ENCODE measurements at regions not wholly inside any gene's neighbourhood (a gene's known extent, or its start where the extent isn't known, plus 50 kb on each side); places are given as distances from the start of the nearest gene placed in this dataset.

- ChIA-PET POLR2A (no interaction called here), CTCF (interaction anchor here (2.7 kb wide), 1 partner anchor 12 kb away, joined by 8 read pairs; no protein-coding TSS in a partner anchor)
- DNase-seq (ENCODE audit: extremely low spot score): no peak
- no peak for TF ChIP-seq CTCF (IDR thresholded peaks at IDR 0.05; ENCODE audit: control extremely low read depth, extremely low read depth, low read depth, missing control alignments)
Measured at GRCh38 chr13:60922576-60923231, 492.9 kb downstream of the PCDH20 start.

- TF ChIP-seq CTCF (IDR thresholded peaks at IDR 0.05; ENCODE audit: control extremely low read depth, extremely low read depth, low read depth, missing control alignments): no peak
- POLR2A ChIA-PET: no interaction called here
- DNase-seq (ENCODE audit: extremely low spot score): no peak
- CTCF ChIA-PET: no interaction called here
Measured at GRCh38 chr13:60893801-60894200, 496.8 kb downstream of the TDRD3 start.

GRCh38 chr13:60887711-60888110, 490.7 kb downstream of the TDRD3 start:
- TF ChIP-seq CTCF (IDR thresholded peaks at IDR 0.05; ENCODE audit: control extremely low read depth, extremely low read depth, low read depth, missing control alignments): no peak
- CTCF ChIA-PET: interaction anchor here (1.2 kb wide), 1 partner anchor 11 kb away, joined by 3 read pairs; no protein-coding TSS in a partner anchor

GRCh38 chr13:60881507-60881906, 484.5 kb downstream of the TDRD3 start:
- no peak for TF ChIP-seq CTCF (IDR thresholded peaks at IDR 0.05; ENCODE audit: control extremely low read depth, extremely low read depth, low read depth, missing control alignments)
- no peak for DNase-seq (ENCODE audit: extremely low spot score)
- ChIA-PET POLR2A (no interaction called here), CTCF (no interaction called here)

More at GRCh38 chr13:60887711-60888110, 490.7 kb downstream of the TDRD3 start:
- POLR2A ChIA-PET: no interaction called here
- no peak for DNase-seq (ENCODE audit: extremely low spot score)

- CTCF ChIA-PET: interaction anchor here (1.0 to 1.3 kb wide), 3 partner anchors 9 to 19 kb away, joined by 3 to 5 read pairs (median 3); no protein-coding TSS in a partner anchor
- POLR2A ChIA-PET: no interaction called here
- no peak for DNase-seq (ENCODE audit: extremely low spot score)
- no peak for TF ChIP-seq CTCF (IDR thresholded peaks at IDR 0.05; ENCODE audit: control extremely low read depth, extremely low read depth, low read depth, missing control alignments)
Measured at GRCh38 chr13:60873116-60873515, 476.1 kb downstream of the TDRD3 start.

- DNase-seq (ENCODE audit: extremely low spot score): no peak
- CTCF ChIA-PET: interaction anchor here (1.4 kb wide), 1 partner anchor 16 kb away, joined by 3 read pairs; no protein-coding TSS in a partner anchor
Measured at GRCh38 chr13:60869941-60870613, 473.1 kb downstream of the TDRD3 start.

More at GRCh38 chr13:60869941-60870613, 473.1 kb downstream of the TDRD3 start:
- no peak for TF ChIP-seq CTCF (IDR thresholded peaks at IDR 0.05; ENCODE audit: control extremely low read depth, extremely low read depth, low read depth, missing control alignments)
- POLR2A ChIA-PET: no interaction called here

All from GM10248 (cell line).